GM12873 (cell line): ENCODE measurements at regions not wholly inside any gene's neighbourhood (a gene's known extent, or its start where the extent isn't known, plus 50 kb on each side); places are given as distances from the start of the nearest gene placed in this dataset.

Experiments
- TF ChIP-seq, protein P1 (sequence below): IDR thresholded peaks from 2 replicates; pipeline ENCODE4 v1.5.1; 2012; ENCODE audit warnings: low read depth, mild to moderate bottlenecking, moderate library complexity, low read length, control low read depth; ENCODE audit not compliant: insufficient read depth; ENCODE audit errors: missing control alignments

DNA sequence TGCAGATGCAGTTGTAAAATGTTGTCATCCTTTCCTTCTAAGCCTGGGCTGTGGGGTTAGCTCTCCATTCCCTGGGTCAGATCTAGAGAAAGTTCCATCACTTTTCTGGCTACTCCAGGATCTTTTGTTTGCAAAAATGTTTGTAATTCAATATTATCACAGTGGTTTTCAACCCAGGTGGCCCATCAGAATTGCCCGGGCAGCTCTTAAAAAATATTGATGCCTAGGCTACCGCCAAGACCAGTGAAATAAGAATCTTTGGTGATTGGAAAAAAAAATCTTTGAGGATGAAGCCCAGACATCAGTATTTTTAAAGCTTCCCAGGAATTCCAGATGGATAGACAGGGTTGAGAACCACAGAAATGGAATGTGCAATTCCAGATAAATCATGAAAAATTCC lies 232.5 kb upstream of the SPRED2 start:
- TF ChIP-seq, protein P1, sequence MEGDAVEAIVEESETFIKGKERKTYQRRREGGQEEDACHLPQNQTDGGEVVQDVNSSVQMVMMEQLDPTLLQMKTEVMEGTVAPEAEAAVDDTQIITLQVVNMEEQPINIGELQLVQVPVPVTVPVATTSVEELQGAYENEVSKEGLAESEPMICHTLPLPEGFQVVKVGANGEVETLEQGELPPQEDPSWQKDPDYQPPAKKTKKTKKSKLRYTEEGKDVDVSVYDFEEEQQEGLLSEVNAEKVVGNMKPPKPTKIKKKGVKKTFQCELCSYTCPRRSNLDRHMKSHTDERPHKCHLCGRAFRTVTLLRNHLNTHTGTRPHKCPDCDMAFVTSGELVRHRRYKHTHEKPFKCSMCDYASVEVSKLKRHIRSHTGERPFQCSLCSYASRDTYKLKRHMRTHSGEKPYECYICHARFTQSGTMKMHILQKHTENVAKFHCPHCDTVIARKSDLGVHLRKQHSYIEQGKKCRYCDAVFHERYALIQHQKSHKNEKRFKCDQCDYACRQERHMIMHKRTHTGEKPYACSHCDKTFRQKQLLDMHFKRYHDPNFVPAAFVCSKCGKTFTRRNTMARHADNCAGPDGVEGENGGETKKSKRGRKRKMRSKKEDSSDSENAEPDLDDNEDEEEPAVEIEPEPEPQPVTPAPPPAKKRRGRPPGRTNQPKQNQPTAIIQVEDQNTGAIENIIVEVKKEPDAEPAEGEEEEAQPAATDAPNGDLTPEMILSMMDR: no peak

DNA sequence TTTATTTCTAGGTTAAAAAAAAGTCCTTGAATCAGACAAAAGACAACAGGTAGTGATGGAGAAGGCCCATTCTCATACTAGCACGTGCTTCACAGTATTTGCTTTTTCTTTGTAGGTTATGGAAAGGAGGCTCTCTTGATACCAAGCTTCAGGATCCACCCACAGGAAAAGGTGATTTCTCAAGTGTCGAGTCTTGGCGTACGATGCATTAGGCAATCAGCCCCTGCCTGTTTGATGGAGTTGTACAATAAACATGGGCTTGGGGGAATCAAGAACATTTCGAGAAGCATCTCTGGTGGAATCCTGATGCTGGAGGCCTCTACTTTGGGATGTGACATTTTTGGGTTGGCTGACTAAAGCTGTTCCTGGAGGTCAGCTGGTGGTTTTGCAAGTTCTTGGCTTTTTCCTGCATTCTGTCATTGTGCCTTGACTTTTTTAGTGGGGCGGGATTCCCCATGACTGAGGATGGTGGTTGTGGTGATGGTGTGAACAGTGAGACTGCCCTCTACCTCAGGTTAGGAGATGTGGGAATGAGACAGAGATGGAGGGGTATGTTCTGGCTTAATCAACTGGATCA lies 231.5 kb upstream of the SPRED2 start:
- TF ChIP-seq, protein P1: no peak

DNA sequence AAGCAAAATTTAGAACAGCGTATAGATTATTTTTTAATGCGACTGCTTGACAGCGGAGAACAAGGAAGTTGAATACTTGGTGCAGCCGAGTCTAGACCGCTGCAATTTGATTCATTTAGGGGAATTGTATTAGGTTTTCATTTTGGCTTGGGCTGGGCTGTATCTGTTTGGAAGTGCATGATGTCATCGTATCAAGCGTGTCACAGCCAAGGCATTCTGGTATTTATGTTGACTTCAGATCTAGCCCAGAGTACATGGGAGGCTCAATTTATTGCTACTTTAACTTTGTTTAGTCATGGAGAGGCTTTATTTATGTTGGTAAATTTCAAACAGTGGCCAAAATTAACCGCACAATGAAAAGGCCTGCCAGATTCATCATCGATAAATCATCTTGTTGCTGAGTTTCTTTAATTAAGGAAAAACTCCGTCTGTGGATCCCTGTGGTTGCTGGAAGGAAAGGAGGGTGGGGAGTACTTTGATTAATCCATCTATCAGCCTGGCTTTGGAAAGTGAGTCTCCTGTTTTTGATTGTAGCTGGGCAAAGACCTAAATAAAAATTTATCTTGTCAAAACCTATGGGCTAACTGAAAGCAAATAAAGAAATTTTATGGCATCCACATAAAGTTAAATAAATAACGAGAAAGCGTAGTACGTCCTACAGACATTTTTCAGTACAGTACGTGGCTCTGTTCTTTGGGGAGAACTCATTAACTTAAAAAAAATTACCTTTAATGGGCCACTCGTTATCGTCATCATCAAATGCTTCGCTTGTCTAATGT lies 230.4 kb upstream of the SPRED2 start:
- TF ChIP-seq, protein P1: no peak

DNA sequence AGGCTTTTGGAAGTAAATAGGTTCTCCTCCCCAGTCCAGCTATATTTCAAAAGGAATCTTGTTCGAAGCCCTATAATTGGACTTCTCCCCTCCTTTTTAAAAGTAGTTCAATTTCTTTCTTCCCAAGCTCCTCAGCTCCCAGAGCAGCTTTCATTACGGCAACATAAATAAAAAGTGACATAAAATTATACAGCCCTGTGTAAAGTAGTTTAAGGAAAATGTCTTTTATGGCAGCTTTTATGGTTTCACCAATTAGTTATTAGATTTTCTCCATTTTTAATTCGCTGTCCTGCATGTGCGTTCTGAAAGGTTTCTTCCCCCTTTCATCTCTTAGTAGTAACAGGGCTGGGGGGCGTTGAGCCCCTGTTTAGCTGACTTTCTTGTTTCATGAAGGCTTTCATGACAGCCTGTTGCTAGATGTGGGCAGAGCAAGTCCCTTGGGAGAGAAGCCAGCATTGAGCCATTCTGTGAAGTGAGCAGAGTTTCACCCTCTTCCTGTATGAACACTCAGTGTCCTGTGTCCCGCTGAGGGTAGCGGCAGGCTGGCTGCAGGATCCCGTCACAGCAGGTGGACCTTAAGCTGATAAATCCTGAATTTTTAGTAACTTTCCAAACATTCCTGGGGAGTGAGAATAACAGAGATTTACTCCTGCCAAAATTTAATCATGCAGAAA lies 229.7 kb upstream of the SPRED2 start:
- TF ChIP-seq, protein P1: no peak

DNA sequence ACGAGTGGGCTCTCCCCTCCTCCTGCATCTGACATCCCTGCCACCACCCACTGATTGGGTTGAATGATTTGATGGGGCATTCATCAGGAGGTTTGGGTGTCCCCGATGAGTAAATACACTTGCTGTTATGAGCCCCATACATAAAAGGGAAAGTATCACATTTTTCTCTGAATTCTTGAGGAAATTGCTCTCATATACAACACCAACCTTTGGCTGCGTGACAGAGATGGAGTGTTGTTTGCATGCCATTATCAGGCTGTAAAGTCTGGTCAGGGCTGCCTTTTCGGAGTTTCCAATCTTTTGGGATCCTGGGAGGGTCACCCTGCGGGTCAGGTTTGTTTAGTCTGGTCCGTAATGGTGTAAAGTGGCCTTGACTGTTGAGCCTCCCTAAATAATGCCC lies 227.9 kb upstream of the SPRED2 start:
- TF ChIP-seq, protein P1: no peak

DNA sequence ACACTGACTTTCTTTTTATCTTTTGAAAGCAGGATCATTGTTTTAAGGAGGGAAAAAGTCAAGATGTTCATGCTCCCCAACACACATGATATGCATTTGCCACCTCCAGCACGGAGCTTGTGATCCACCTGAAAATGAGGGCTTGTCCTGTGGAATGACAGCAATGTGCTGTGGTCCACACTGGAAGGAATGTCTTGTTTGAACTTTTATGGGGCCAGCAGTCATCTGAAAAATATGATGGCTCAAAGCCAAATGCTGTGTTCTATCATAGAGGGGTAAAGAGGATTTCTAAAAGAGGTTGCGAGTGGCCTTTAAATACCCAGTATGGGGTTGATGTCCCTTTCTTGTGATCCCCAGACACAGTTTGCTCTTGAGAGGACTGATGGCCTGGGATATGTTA lies 226.5 kb upstream of the SPRED2 start:
- TF ChIP-seq, protein P1: no peak

DNA sequence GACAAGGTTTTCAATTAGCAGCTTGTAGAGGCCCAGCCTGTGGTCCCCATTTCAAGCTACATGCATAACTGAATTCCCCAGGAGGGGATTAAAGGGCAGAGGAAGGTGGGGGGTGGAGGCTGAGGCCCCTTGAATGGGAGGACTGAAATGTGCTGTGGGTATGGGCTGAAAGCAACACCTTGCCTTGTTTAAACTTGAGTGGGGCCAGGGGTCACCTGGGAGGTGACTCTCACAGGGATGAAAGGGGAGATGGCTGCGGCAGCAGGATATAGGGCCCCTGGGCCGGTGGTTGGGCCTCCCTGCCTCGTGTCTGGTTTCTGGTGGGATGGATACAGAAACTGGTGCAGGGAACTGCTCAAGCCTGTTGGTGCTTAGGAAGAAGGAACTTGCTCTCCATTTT lies 225.9 kb upstream of the SPRED2 start:
- TF ChIP-seq, protein P1: no peak
